Colonic mucosa (tissue), 4 donors: ENCODE measurements at regions not wholly inside any gene's neighbourhood (a gene's known extent, or its start where the extent isn't known, plus 50 kb on each side); places are given as distances from the start of the nearest gene placed in this dataset.

Experiments used
- DNase-seq: peaks from one replicate; pipeline ENCODE4 v3.0.0-alpha.2; 2020
- H3K27ac ChIP-seq: fragments of 200-600 bp; one replicate; pipeline ENCODE4 v1.8.0; 2021
- H3K27me3 ChIP-seq: fragments of 200-600 bp; one replicate; pipeline ENCODE4 v1.8.0; 2021
- H3K36me3 ChIP-seq: fragments of 200-600 bp; one replicate; pipeline ENCODE4 v1.8.0; 2021
- H3K4me1 ChIP-seq: fragments of 200-600 bp; one replicate; pipeline ENCODE4 v1.8.0; 2021; ENCODE audit warnings: mild to moderate bottlenecking
- H3K4me3 ChIP-seq: fragments of 200-600 bp; one replicate; pipeline ENCODE4 v1.8.0; 2021
- H3K9ac ChIP-seq, 2 donors: one replicate each; pipeline ENCODE4 v1.7.0; 2013; ENCODE audit warnings: control low read depth in 2 of 2, low read depth in 2 of 2, low read length in 2 of 2
- H3K9me3 ChIP-seq: fragments of 200-600 bp; one replicate; pipeline ENCODE4 v1.8.0; 2021
- intact Hi-C: fragments of 100-400 bp; cut with DNase I; formaldehyde crosslinking; loops from one replicate; pipeline ENCODE4 v1.14.1; 2022
- TF ChIP-seq, protein P1 (sequence below): fragments of 200-600 bp; IDR thresholded peaks from one replicate; pipeline ENCODE4 v1.8.0; 2022; ENCODE audit warnings: antibody characterized with exemption, mild to moderate bottlenecking
- donor health status: healthy.
- donor health status: DM: no; HTN: no; CAD: no.
- donor health status: DM: no; HTN: no; CAD: no.

DNA sequence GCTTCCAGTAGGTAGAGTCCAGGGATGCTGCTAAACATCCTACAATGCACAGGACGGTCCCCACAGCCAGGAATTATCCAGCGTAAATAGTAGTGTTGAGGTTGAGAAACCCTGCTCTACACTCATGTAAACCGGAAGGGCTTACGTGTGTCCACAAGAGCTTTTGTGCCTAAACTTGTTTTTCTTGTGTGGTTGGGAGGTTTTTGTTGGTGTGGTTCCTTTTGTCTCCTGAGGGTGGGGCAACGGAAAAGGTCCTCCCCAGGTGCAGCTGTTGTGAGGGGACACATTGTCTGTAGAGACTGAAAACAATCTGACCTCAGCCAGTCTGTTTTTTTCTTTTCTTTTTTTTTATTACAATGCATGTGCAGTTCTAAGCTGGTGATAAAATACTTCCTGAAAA, 72.7 kb upstream of the MGAT5 start:
- Histone ChIP-seq H3K9ac (no peak overlapping the region), H3K4me3 (no peak overlapping the region), H3K36me3 (no peaks in the 10 kb centered on the region), H3K27me3 (no peaks in the 10 kb centered on the region), H3K9me3 (no peaks in the 10 kb centered on the region), H3K4me1 (no peaks in the 10 kb centered on the region), H3K27ac (no peak overlapping the region)
- DNase-seq, result peak; percentile 31
- TF ChIP-seq, protein P1, sequence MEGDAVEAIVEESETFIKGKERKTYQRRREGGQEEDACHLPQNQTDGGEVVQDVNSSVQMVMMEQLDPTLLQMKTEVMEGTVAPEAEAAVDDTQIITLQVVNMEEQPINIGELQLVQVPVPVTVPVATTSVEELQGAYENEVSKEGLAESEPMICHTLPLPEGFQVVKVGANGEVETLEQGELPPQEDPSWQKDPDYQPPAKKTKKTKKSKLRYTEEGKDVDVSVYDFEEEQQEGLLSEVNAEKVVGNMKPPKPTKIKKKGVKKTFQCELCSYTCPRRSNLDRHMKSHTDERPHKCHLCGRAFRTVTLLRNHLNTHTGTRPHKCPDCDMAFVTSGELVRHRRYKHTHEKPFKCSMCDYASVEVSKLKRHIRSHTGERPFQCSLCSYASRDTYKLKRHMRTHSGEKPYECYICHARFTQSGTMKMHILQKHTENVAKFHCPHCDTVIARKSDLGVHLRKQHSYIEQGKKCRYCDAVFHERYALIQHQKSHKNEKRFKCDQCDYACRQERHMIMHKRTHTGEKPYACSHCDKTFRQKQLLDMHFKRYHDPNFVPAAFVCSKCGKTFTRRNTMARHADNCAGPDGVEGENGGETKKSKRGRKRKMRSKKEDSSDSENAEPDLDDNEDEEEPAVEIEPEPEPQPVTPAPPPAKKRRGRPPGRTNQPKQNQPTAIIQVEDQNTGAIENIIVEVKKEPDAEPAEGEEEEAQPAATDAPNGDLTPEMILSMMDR, result no peak
- intact Hi-C loops, result no loop called here

DNA sequence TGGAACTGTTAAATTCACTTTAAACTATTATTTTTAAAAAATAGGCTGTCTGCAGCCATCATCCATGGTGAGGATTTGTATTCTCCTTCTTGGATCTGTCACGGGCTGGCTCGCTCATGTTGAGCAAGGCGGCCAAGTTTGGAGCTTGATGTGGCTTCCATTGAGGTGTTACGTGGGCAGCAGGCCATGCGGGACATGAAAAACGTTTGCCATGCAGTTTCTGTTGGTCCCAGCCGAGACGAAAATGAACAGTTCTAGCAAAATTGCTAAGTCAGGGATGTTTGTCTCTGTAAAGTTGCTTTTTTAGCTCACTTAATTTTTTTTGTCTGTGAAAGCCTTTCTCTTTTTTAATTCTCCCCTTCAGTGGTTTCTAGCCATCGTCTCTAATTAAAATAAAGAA, 70.2 kb upstream of the MGAT5 start:
- H3K27me3 ChIP-seq, result no peaks in the 10 kb centered on the region
- DNase-seq, result no peak
- TF ChIP-seq, protein P1, result no peak
- H3K4me3 ChIP-seq, result no peak overlapping the region
- no peaks in the 10 kb centered on the region for H3K9me3 ChIP-seq
- H3K4me1 ChIP-seq, result no peaks in the 10 kb centered on the region
- H3K27ac ChIP-seq, result no peak overlapping the region
- intact Hi-C loops, result no loop called here
- no peaks in the 10 kb centered on the region for H3K36me3 ChIP-seq
- H3K9ac ChIP-seq, result no peak overlapping the region

DNA sequence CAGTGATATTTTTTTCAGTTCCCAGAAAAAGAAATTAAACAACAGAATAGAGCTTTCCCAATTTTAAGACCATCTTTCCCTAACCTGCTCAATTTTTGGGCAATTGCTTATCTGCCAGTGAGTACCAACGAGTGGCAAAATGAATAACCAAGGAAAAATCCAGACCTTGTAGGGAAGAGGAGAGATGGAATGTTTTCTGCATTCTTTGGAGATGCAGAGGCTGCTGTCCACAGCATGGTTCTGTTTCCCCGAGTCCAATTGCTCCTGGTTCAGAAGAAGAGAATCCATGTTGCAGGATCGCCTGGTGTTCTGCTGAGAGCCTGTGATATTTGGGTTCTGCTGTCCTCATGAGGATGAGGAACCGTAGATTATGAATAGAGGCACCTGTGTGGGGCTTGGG, 68.2 kb upstream of the MGAT5 start:
- Histone ChIP-seq H3K36me3 (no peaks in the 10 kb centered on the region), H3K9ac (no peak overlapping the region), H3K4me3 (no peak overlapping the region), H3K27ac (no peak overlapping the region), H3K9me3 (no peaks in the 10 kb centered on the region), H3K27me3 (no peaks in the 10 kb centered on the region), H3K4me1 (peaks cover 3% of the 10 kb centered on the region)
- intact Hi-C loops, result no loop called here
- no peak for DNase-seq
- TF ChIP-seq, protein P1, result no peak

DNA sequence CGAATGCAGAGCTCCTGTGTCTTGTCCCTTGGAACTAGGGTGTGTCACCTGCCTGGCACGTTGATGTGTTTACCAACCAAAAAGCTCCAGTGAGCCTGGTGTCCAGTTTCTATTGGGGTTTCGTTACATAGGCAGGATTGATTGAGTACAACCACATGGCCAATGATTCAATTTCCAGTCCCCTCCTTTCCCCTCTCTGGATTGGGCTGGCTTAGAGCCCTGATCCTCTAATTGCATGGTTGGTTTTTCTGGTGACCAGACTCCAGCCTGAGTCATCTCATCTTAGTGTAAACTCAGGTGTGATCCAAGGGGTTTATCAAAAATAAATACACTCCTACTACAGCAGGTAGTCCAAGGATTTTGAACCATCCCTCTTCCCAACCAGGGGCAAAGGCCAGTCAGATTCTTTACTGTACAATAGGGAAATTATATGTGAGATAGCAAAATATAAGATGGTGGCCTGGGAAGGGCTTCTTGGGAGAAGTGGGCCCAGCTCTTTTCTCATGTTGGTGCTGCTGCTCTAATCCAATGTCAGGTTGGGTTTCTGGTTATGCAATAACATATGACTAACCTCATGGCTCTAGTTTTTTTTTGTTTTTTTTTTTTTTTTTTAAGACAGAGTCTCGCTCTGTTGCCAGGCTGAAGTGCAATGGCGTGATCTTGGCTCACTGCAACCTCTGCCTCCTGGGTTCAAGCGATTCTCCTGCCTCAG, 64.7 kb upstream of the MGAT5 start:
- Histone ChIP-seq H3K27me3 (no peaks in the 10 kb centered on the region), H3K9ac (no peak overlapping the region), H3K4me3 (no peak overlapping the region), H3K27ac (peak overlapping the region; percentile 3), H3K9me3 (no peaks in the 10 kb centered on the region), H3K36me3 (no peaks in the 10 kb centered on the region), H3K4me1 (peaks cover 3% of the 10 kb centered on the region)
- TF ChIP-seq, protein P1, result no peak
- intact Hi-C loops, result no loop called here
- DNase-seq, result peak; percentile 71

GRCh38 chr2:134190062-134190806, 63.6 kb upstream of the MGAT5 start:
- Histone ChIP-seq H3K27me3 (no peaks in the 10 kb centered on the region), H3K9ac (no peak overlapping the region), H3K36me3 (no peaks in the 10 kb centered on the region), H3K27ac (no peak overlapping the region), H3K4me1 (peaks cover 3% of the 10 kb centered on the region), H3K9me3 (no peaks in the 10 kb centered on the region), H3K4me3 (no peak overlapping the region)
- intact Hi-C loops, result no loop called here
- TF ChIP-seq, protein P1, result no peak
- DNase-seq, result no peak
